Heart left ventricle (tissue), 16 donors: ENCODE measurements at regions not wholly inside any gene's neighbourhood (a gene's known extent, or its start where the extent isn't known, plus 50 kb on each side); places are given as distances from the start of the nearest gene placed in this dataset.

Source experiments
- ATAC-seq, 4 donors: fragments of 200-7000 bp; cut with Tn5 transposase; one replicate each; pipeline ENCODE4 v1.9.1; 2020 to 2022; ENCODE audit warnings: moderate library complexity in 4 of 4, mild to moderate bottlenecking in 3 of 4, moderate number of reproducible peaks in 1 of 4
- DNase-seq, 5 donors: peaks; one replicate each; pipeline ENCODE4 v3.0.0-alpha.2; 2020
- H3K27ac ChIP-seq, 12 donors: fragments of 200-600 bp; sonication (generic) in 4 of 12; one replicate each; pipeline versions ENCODE4 v1.5.0 to v1.8.0; 2016 to 2022; ENCODE audit warnings: mild to moderate bottlenecking in 2 of 12
- H3K27me3 ChIP-seq, 9 donors: fragments of 200-600 bp; sonication (generic) in 2 of 9; one replicate each; pipeline versions ENCODE4 v1.5.1 to v1.8.0; 2016 to 2022; ENCODE audit warnings: mild to moderate bottlenecking in 3 of 9
- H3K36me3 ChIP-seq, 9 donors: fragments of 200-600 bp; sonication (generic) in 2 of 9; one replicate each; pipeline versions ENCODE4 v1.5.0 to v1.8.0; 2018 to 2022; ENCODE audit warnings: mild to moderate bottlenecking in 2 of 9
- H3K4me1 ChIP-seq, 12 donors: fragments of 200-600 bp; sonication (generic) in 4 of 12; one replicate each; pipeline versions ENCODE4 v1.5.0 to v1.8.0; 2016 to 2022; ENCODE audit warnings: mild to moderate bottlenecking in 3 of 12
- H3K4me3 ChIP-seq, 12 donors: fragments of 200-600 bp; sonication (generic) in 4 of 12; one replicate each; pipeline versions ENCODE4 v1.5.0 to v1.8.0; 2017 to 2022; ENCODE audit warnings: mild to moderate bottlenecking in 9 of 12, moderate library complexity in 4 of 12
- H3K9me3 ChIP-seq, 12 donors: fragments of 200-600 bp; sonication (generic) in 4 of 12; one replicate each; pipeline versions ENCODE4 v1.5.0 to v1.8.0; 2016 to 2022; ENCODE audit warnings: mild to moderate bottlenecking in 1 of 12
- CTCF ChIP-seq, 12 donors: fragments of 200-600 bp; sonication (generic) in 4 of 12; IDR thresholded peaks; one replicate each; pipeline versions ENCODE4 v1.5.0 to v1.8.0; 2018 to 2022; ENCODE audit warnings: antibody characterized with exemption in 12 of 12, mild to moderate bottlenecking in 5 of 12
- POLR2A ChIP-seq, 2 donors: fragments of 450-650 bp; IDR thresholded peaks; one replicate each; pipeline ENCODE4 v1.6.1; 2017; ENCODE audit warnings: antibody characterized with exemption in 2 of 2, mild to moderate bottlenecking in 2 of 2, moderate library complexity in 2 of 2
- WGBS, 4 donors: extraction: QIAGEN DNeasy Blood & Tissue Kit in 2 of 4; methylation state at CpG; one replicate each; pipeline versions ENCODE4 v1.1.5 to v1.1.7; 2013 to 2018; 5-methylcytosine and 5-hydroxymethylcytosine counted together
- intact Hi-C, 10 donors: fragments of 100-400 bp; cut with DNase I; formaldehyde crosslinking; loops; one replicate each; pipeline versions ENCODE4 v1.11.1 to v1.14.2; 2022
- donor health status: ischemic (EF 13 %, LVEDD 7.1; RV severe dilation, severe dysfunction).
- donor health status: healthy with polysubstance abuse.
- donor health status: DM: no; HTN: yes; CAD: no.
- donor health status: DM: no; HTN: no; CAD: no.
- donor health status: ischemic (EF 25% LVEDD 6.9; RV normal size, moderate dysfunction).
- donor health status: ischemic (EF 25% LVEDD 5.7; RV mildly dilated, moderate dysfunction).
- donor health status: healthy.
- donor health status: DM: yes; HTN: yes; CAD: no.
- donor health status: ischemic (EF 35%, LVEDD 5.7; RV mildly dilated, moderate dysfunction).
- donor health status: nonischemic (EF 11% LVEDD 7.7; RV severe dilation, severe dysfunction).
- donor health status: DM: yes; HTN: yes; CAD: no.
- donor health status: PGD.
- donor health status: ischemic (EF 29% LVEDD 5.4; RV normal size, mild dysfunction).
- donor health status: nonischemic (EF 23%, LVEDD 6.1; RV moderate dilation, normal function).

- intact Hi-C loops: no loop called here
- Histone ChIP-seq H3K4me3 (no peak overlapping the region), H3K27me3 (peaks cover 0 to 6% (median 0%) of the 10 kb centered on the region in 9 donors), H3K4me1 (peaks cover 0 to 11% (median 0%) of the 10 kb centered on the region in 12 donors), H3K36me3 (no peaks in the 10 kb centered on the region), H3K27ac (no peak overlapping the region), H3K9me3 (no peaks in the 10 kb centered on the region)
- WGBS, 4 donors: 69 to 85% (median 76%) methylated on average over 1 of the region's 1 CpG
- no peak for DNase-seq
- no peak for ATAC-seq
- TF ChIP-seq POLR2A (IDR thresholded peaks at IDR 0.05) (no peak), CTCF (IDR thresholded peaks at IDR 0.05) (no peak)
These were observed 233.3 kb upstream of the ADAMTS16 start for GRCh38 chr5:4906786-4907185.

GRCh38 chr5:4907571-4907970 lies 232.6 kb upstream of the ADAMTS16 start:
- Histone ChIP-seq H3K27me3 (peaks cover 0 to 9% (median 0%) of the 10 kb centered on the region in 9 donors), H3K4me3 (no peak overlapping the region), H3K27ac (no peak overlapping the region), H3K9me3 (no peaks in the 10 kb centered on the region), H3K4me1 (peaks cover 0 to 11% (median 0%) of the 10 kb centered on the region in 12 donors), H3K36me3 (no peaks in the 10 kb centered on the region)
- WGBS, 4 donors: 60 to 82% (median 67%) methylated on average over 3 of the region's 3 CpGs
- ATAC-seq: no peak
- no peak for DNase-seq
- intact Hi-C loops: no loop called here
- TF ChIP-seq POLR2A (IDR thresholded peaks at IDR 0.05): no peak
- no peak for TF ChIP-seq CTCF (IDR thresholded peaks at IDR 0.05)

DNA sequence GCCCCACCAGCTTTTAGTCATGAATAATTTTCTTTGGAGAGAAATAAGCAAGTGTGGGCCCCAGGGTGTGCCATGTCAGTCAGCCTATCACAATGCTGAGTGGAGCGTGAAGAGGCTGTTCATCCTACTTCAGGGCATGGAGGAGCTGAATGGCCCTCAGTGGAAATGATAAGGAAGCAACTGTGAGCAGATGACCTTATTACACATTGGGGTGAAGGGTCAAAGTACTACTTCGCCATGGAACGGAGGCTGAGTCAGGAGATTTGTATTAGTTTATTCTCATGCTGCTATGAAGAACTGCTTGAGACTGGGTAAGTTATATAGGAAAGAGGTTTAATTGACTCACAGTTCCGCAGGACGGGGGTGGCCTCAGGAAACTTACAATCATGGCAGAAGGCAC lies 231.0 kb upstream of the ADAMTS16 start:
- Histone ChIP-seq H3K36me3 (no peaks in the 10 kb centered on the region), H3K27ac (no peak overlapping the region), H3K27me3 (peaks cover 0 to 20% (median 0%) of the 10 kb centered on the region in 9 donors), H3K4me1 (peaks cover 0 to 11% (median 0%) of the 10 kb centered on the region in 12 donors), H3K9me3 (no peaks in the 10 kb centered on the region), H3K4me3 (no peak overlapping the region)
- 68 to 85% (median 82%) methylated on average over 5 of the region's 5 CpGs for WGBS, 4 donors
- ATAC-seq (no peak), DNase-seq (no peak)
- TF ChIP-seq CTCF (IDR thresholded peaks at IDR 0.05) (no peak), POLR2A (IDR thresholded peaks at IDR 0.05) (no peak)
- intact Hi-C loops: no loop called here

GRCh38 chr5:4911646-4912403 lies 228.3 kb upstream of the ADAMTS16 start:
- Histone ChIP-seq H3K9me3 (no peaks in the 10 kb centered on the region), H3K36me3 (no peaks in the 10 kb centered on the region), H3K27ac (no peak overlapping the region), H3K4me3 (no peak overlapping the region), H3K27me3 (peaks cover 0 to 31% (median 0%) of the 10 kb centered on the region in 9 donors), H3K4me1 (peaks cover 0 to 2% (median 0%) of the 10 kb centered on the region in 12 donors)
- 62 to 73% (median 65%) methylated on average over 6 of the region's 6 CpGs for WGBS, 4 donors
- TF ChIP-seq POLR2A (IDR thresholded peaks at IDR 0.05): no peak
- TF ChIP-seq CTCF (IDR thresholded peaks at IDR 0.05): no peak
- intact Hi-C loops: no loop called here
- ATAC-seq (no peak), DNase-seq (no peak)
